Body of pancreas (tissue), 4 donors: ENCODE measurements at regions not wholly inside any gene's neighbourhood (a gene's known extent, or its start where the extent isn't known, plus 50 kb on each side); places are given as distances from the start of the nearest gene placed in this dataset.

Source experiments
- ATAC-seq: fragments of 150-250 bp; one replicate; pipeline ENCODE4 v1.9.1; 2016
- DNase-seq, 4 donors: peaks; one replicate each; pipeline ENCODE4 v3.0.0-alpha.2; 2019
- H3K27ac ChIP-seq, 4 donors: fragments of 200-600 bp; sonication (generic); 1 replicate in 3 of 4; 2 replicates in 1 of 4; pipeline versions ENCODE4 v1.5.1 to v1.6.1; 2016 to 2019; ENCODE audit warnings: mild to moderate bottlenecking in 1 of 4, mixed read lengths in 1 of 4, moderate library complexity in 1 of 4
- H3K27me3 ChIP-seq, 2 donors: fragments of 200-600 bp; sonication (generic); one replicate each; pipeline ENCODE4 v1.6.0; 2016; ENCODE audit warnings: mild to moderate bottlenecking in 1 of 2
- H3K36me3 ChIP-seq, 2 donors: fragments of 200-600 bp; sonication (generic); replicated peaks in 1 of 2; 2 replicates each; pipeline ENCODE4 v1.5.1; 2016; ENCODE audit warnings: low read depth in 2 of 2; ENCODE audit not compliant: insufficient read depth in 1 of 2
- H3K4me1 ChIP-seq: fragments of 200-600 bp; sonication (generic); one replicate; pipeline ENCODE4 v1.6.0; 2016
- H3K4me3 ChIP-seq, 2 donors: fragments of 200-600 bp; sonication (generic); 1 replicate in 1 of 2; 2 replicates in 1 of 2; pipeline ENCODE4 v1.5.1; 2016 to 2019
- H3K9me3 ChIP-seq, 3 donors: fragments of 200-600 bp; sonication (generic); 1 replicate in 2 of 3; 2 replicates in 1 of 3; pipeline ENCODE4 v1.5.1; 2016
- CTCF ChIP-seq, 7 experiments: fragments of 450-650 bp in 4 of 7; fragments of 200-600 bp in 3 of 7; sonication (generic) in 3 of 7; IDR thresholded peaks; one replicate each; pipeline ENCODE4 v1.5.1; 2016 to 2019; ENCODE audit warnings: antibody characterized with exemption in 7 of 7
- POLR2A ChIP-seq, 3 donors: fragments of 450-650 bp; IDR thresholded peaks; one replicate each; pipeline ENCODE4 v1.6.1; 2016; ENCODE audit warnings: antibody characterized with exemption in 3 of 3, mild to moderate bottlenecking in 2 of 3
- WGBS, 2 donors: methylation state at CpG; one replicate each; pipeline ENCODE4 v1.1.5; 2017; 5-methylcytosine and 5-hydroxymethylcytosine counted together
- intact Hi-C: fragments of 100-400 bp; cut with DNase I; formaldehyde crosslinking; loops from one replicate; pipeline ENCODE4 v1.15.1; 2023

- WGBS, 2 donors, result 55 to 63% methylated on average over 6 of the region's 6 CpGs
- Histone ChIP-seq H3K4me1 (no peaks in the 10 kb centered on the region), H3K9me3 (peaks cover 0 to 3% (median 0%) of the 10 kb centered on the region in 3 donors), H3K27ac (no peak overlapping the region), H3K27me3 (no peaks in the 10 kb centered on the region), H3K4me3 (no peak overlapping the region), H3K36me3 (no peaks in the 10 kb centered on the region)
- DNase-seq (no peak), ATAC-seq (no peak)
- intact Hi-C loops, result no loop called here
- TF ChIP-seq POLR2A (IDR thresholded peaks at IDR 0.05), result no peak
- no peak for TF ChIP-seq CTCF (IDR thresholded peaks at IDR 0.05)
Measured at GRCh38 chr2:150787353-150788093, 300.1 kb upstream of the RND3 start.

DNA sequence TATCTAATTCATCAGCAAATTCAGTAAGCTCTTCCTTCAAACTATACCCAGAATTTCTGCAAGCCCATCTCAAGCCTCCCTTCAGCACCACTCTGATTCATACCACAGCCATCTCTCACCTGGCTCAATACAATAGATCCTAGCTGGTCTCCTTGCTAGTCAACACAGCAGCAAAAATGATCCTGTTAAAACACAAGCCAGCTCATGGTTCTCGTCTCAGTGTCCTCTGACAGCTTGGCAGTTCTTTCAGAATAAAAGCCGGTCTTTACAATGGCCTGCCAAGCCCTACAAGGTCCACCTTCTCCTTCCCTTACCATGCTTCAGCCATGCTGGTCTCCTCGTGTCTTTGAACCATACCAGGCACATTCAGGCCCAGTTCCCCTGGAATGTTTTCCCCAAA lies 296.9 kb upstream of the RND3 start:
- ATAC-seq (no peak), DNase-seq (no peak)
- no peak for TF ChIP-seq POLR2A (IDR thresholded peaks at IDR 0.05)
- TF ChIP-seq CTCF (IDR thresholded peaks at IDR 0.05), result no peak
- Histone ChIP-seq H3K27me3 (no peaks in the 10 kb centered on the region), H3K27ac (no peak overlapping the region), H3K4me1 (no peaks in the 10 kb centered on the region), H3K9me3 (no peaks in the 10 kb centered on the region), H3K36me3 (no peaks in the 10 kb centered on the region), H3K4me3 (no peak overlapping the region)
- intact Hi-C loops, result no loop called here
- 45 to 54% methylated on average over 3 of the region's 3 CpGs for WGBS, 2 donors

- H3K27me3 ChIP-seq, result no peaks in the 10 kb centered on the region
- TF ChIP-seq CTCF (IDR thresholded peaks at IDR 0.05), result no peak
- no peak for TF ChIP-seq POLR2A (IDR thresholded peaks at IDR 0.05)
- intact Hi-C loops, result no loop called here
- ATAC-seq (no peak), DNase-seq (no peak)
- H3K9me3 ChIP-seq, result no peaks in the 10 kb centered on the region
- no peaks in the 10 kb centered on the region for H3K4me1 ChIP-seq
- no peak overlapping the region for H3K4me3 ChIP-seq
- 53 to 65% methylated on average over 4 of the region's 4 CpGs for WGBS, 2 donors
- no peaks in the 10 kb centered on the region for H3K36me3 ChIP-seq
- no peak overlapping the region for H3K27ac ChIP-seq
Measured at GRCh38 chr2:150783896-150784295, 296.4 kb upstream of the RND3 start.

- no peak for ATAC-seq
- no peak for DNase-seq
- H3K36me3 ChIP-seq, result no peaks in the 10 kb centered on the region
- intact Hi-C loops, result no loop called here
- WGBS, 2 donors, result 64 to 70% methylated on average over 3 of the region's 3 CpGs
- no peak overlapping the region for H3K27ac ChIP-seq
- TF ChIP-seq CTCF (IDR thresholded peaks at IDR 0.05) (no peak), POLR2A (IDR thresholded peaks at IDR 0.05) (no peak)
- H3K9me3 ChIP-seq, result no peaks in the 10 kb centered on the region
- no peaks in the 10 kb centered on the region for H3K27me3 ChIP-seq
- no peaks in the 10 kb centered on the region for H3K4me1 ChIP-seq
- no peak overlapping the region for H3K4me3 ChIP-seq
Measured at GRCh38 chr2:150783015-150783414, 295.5 kb upstream of the RND3 start.

DNA sequence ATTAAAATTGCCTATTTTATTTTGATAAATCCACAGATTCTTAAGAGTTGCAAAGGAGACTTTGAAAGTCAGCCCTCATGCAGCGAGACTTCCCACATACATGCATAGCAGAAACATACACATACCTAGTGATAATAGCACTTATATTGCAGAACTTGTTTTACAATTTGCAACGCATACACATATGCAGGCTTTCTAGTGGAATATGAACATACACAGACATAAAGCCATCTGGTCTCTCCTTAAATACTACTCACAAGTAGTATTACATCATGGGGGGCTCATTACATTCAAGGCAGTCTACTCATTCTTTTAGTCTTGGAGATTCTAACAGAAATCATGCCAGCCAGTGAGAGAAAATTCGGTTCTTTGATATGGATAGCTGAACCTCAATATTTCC lies 295.1 kb upstream of the RND3 start:
- TF ChIP-seq CTCF (IDR thresholded peaks at IDR 0.05) (no peak), POLR2A (IDR thresholded peaks at IDR 0.05) (no peak)
- Histone ChIP-seq H3K27me3 (no peaks in the 10 kb centered on the region), H3K9me3 (no peaks in the 10 kb centered on the region), H3K4me1 (no peaks in the 10 kb centered on the region), H3K36me3 (no peaks in the 10 kb centered on the region), H3K4me3 (no peak overlapping the region), H3K27ac (no peak overlapping the region)
- 71 to 72% methylated on average over 3 of the region's 3 CpGs for WGBS, 2 donors
- intact Hi-C loops, result no loop called here
- no peak for ATAC-seq
- DNase-seq, result no peak
